ENCODE measurements at regions not wholly inside any gene's neighbourhood (a gene's known extent, or its start where the extent isn't known, plus 50 kb on each side); places are given as distances from the start of the nearest gene placed in this dataset.
A peak's percentile ranks its signal among the peaks of the same experiment; 100 is the strongest.

DNA sequence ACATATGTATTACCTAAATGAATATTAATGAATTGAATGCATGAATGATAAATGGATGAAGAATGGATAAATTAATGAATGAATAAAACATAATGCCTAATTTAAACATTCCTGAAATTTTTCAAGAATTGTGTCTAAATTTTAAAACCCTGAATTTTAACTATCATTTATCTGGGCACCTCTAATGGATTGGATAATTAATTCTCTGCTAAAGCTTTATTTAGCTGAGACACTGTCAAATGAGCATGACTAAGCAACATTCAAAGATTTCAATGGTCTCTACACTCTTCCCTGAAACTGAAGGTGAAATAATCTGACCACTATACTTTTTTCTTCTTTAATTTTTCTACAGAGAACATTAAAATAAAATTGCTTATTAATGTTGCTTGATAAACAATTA is 1197.7 kb downstream of the C4orf33 start:
- H3K27me3 Mint-ChIP-seq (ENCODE audit: unreplicated experiment): no peaks in the 10 kb centered on the region
- H3K4me3 Mint-ChIP-seq (ENCODE audit: unreplicated experiment): no peak overlapping the region
- peaks cover under 1% of the 10 kb centered on the region for H3K4me1 Mint-ChIP-seq (ENCODE audit: unreplicated experiment)
- TF ChIP-seq, protein P1, sequence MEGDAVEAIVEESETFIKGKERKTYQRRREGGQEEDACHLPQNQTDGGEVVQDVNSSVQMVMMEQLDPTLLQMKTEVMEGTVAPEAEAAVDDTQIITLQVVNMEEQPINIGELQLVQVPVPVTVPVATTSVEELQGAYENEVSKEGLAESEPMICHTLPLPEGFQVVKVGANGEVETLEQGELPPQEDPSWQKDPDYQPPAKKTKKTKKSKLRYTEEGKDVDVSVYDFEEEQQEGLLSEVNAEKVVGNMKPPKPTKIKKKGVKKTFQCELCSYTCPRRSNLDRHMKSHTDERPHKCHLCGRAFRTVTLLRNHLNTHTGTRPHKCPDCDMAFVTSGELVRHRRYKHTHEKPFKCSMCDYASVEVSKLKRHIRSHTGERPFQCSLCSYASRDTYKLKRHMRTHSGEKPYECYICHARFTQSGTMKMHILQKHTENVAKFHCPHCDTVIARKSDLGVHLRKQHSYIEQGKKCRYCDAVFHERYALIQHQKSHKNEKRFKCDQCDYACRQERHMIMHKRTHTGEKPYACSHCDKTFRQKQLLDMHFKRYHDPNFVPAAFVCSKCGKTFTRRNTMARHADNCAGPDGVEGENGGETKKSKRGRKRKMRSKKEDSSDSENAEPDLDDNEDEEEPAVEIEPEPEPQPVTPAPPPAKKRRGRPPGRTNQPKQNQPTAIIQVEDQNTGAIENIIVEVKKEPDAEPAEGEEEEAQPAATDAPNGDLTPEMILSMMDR (IDR thresholded peaks at IDR 0.05): no peak
- H3K36me3 Mint-ChIP-seq (ENCODE audit: unreplicated experiment): no peaks in the 10 kb centered on the region
- no peaks in the 10 kb centered on the region for H3K9me3 Mint-ChIP-seq (ENCODE audit: unreplicated experiment)
- no peak for DNase-seq (ENCODE audit: extremely low spot score, unreplicated experiment)
- H3K27ac Mint-ChIP-seq (ENCODE audit: unreplicated experiment): no peak overlapping the region

- H3K36me3 Mint-ChIP-seq (ENCODE audit: unreplicated experiment): no peaks in the 10 kb centered on the region
- H3K4me3 Mint-ChIP-seq (ENCODE audit: unreplicated experiment): no peak overlapping the region
- no peak for DNase-seq (ENCODE audit: extremely low spot score, unreplicated experiment)
- TF ChIP-seq, protein P1 (IDR thresholded peaks at IDR 0.05): no peak
- no peaks in the 10 kb centered on the region for H3K27me3 Mint-ChIP-seq (ENCODE audit: unreplicated experiment)
- H3K27ac Mint-ChIP-seq (ENCODE audit: unreplicated experiment): no peak overlapping the region
- H3K4me1 Mint-ChIP-seq (ENCODE audit: unreplicated experiment): no peaks in the 10 kb centered on the region
- peaks cover 9% of the 10 kb centered on the region for H3K9me3 Mint-ChIP-seq (ENCODE audit: unreplicated experiment)
Measured at GRCh38 chr4:130296448-130296847, 1200.5 kb downstream of the C4orf33 start.

DNA sequence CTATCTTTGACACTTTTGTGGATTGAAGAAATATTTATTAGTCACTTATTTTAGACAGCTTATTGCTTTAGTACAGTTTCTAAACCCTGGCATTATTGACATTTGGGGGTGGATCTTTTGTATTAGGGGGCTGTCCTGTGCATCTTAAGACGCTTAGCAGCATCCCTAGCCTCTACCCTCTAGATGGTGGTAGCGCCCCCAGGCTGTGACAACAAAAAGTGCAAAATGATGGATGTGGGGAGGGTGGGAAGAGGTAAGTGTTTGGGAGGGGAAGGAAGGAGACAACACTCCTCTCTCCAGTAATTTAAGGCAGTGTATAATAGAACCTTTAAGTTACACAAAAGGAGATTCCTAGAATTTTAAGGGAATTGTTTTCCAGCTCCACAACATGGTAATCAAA is 1210.6 kb downstream of the C4orf33 start:
- Mint-ChIP-seq H3K27me3 (ENCODE audit: unreplicated experiment) (no peaks in the 10 kb centered on the region), H3K4me3 (ENCODE audit: unreplicated experiment) (no peak overlapping the region), H3K36me3 (ENCODE audit: unreplicated experiment) (no peaks in the 10 kb centered on the region), H3K4me1 (ENCODE audit: unreplicated experiment) (no peaks in the 10 kb centered on the region), H3K9me3 (ENCODE audit: unreplicated experiment) (no peaks in the 10 kb centered on the region), H3K27ac (ENCODE audit: unreplicated experiment) (no peak overlapping the region)
- DNase-seq (ENCODE audit: extremely low spot score, unreplicated experiment): no peak
- TF ChIP-seq, protein P1 (IDR thresholded peaks at IDR 0.05): peak; percentile 9

- TF ChIP-seq, protein P1 (IDR thresholded peaks at IDR 0.05): no peak
- Mint-ChIP-seq H3K36me3 (ENCODE audit: unreplicated experiment) (no peaks in the 10 kb centered on the region), H3K27me3 (ENCODE audit: unreplicated experiment) (no peaks in the 10 kb centered on the region), H3K4me1 (ENCODE audit: unreplicated experiment) (no peaks in the 10 kb centered on the region), H3K4me3 (ENCODE audit: unreplicated experiment) (no peak overlapping the region), H3K27ac (ENCODE audit: unreplicated experiment) (no peak overlapping the region), H3K9me3 (ENCODE audit: unreplicated experiment) (no peaks in the 10 kb centered on the region)
- no peak for DNase-seq (ENCODE audit: extremely low spot score, unreplicated experiment)
Measured at GRCh38 chr4:130309221-130309620, 1213.3 kb downstream of the C4orf33 start.

GRCh38 chr4:130322439-130322838 is 1226.5 kb downstream of the C4orf33 start:
- peaks cover 2% of the 10 kb centered on the region for H3K4me1 Mint-ChIP-seq (ENCODE audit: unreplicated experiment)
- no peaks in the 10 kb centered on the region for H3K27me3 Mint-ChIP-seq (ENCODE audit: unreplicated experiment)
- H3K9me3 Mint-ChIP-seq (ENCODE audit: unreplicated experiment): no peaks in the 10 kb centered on the region
- no peak overlapping the region for H3K27ac Mint-ChIP-seq (ENCODE audit: unreplicated experiment)
- H3K4me3 Mint-ChIP-seq (ENCODE audit: unreplicated experiment): no peak overlapping the region
- no peaks in the 10 kb centered on the region for H3K36me3 Mint-ChIP-seq (ENCODE audit: unreplicated experiment)
- TF ChIP-seq, protein P1 (IDR thresholded peaks at IDR 0.05): no peak
- DNase-seq (ENCODE audit: extremely low spot score, unreplicated experiment): no peak
